Activated CD4-positive, alpha-beta T cell treated with anti-CD3 and anti-CD28 coated beads for 36 hours (primary cell): ENCODE measurements at regions not wholly inside any gene's neighbourhood (a gene's known extent, or its start where the extent isn't known, plus 50 kb on each side); places are given as distances from the start of the nearest gene placed in this dataset.
A peak's percentile ranks its signal among the peaks of the same experiment; 100 is the strongest.

Source experiments
- ATAC-seq: fragments of 200-7000 bp; cut with Tn5 transposase; one replicate; pipeline ENCODE4 v1.10.0; 2021; ENCODE audit warnings: mild to moderate bottlenecking, moderate library complexity
- CTCF ChIA-PET: fragments of 350-600 bp; sonication (Branson Sonifier 250); formaldehyde crosslinking; loops from one replicate; lab custom pipeline; 2021; ENCODE audit warnings: antibody characterized with exemption; lab: Charles Lee
- POLR2A ChIA-PET: fragments of 350-600 bp; sonication (Branson Sonifier 250); formaldehyde crosslinking; loops from one replicate; lab custom pipeline; 2021; ENCODE audit warnings: antibody characterized with exemption, inconsistent platforms; lab: Charles Lee
- DNase-seq: peaks from one replicate; pipeline ENCODE4 v3.0.0-alpha.2; 2020
- H3K27ac Mint-ChIP-seq: one replicate; pipeline ENCODE4 v1.8.0; 2021; ENCODE audit warnings: mixed read lengths
- H3K27me3 Mint-ChIP-seq: one replicate; pipeline ENCODE4 v1.8.0; 2021; ENCODE audit warnings: mixed read lengths
- H3K36me3 Mint-ChIP-seq: one replicate; pipeline ENCODE4 v1.8.0; 2021; ENCODE audit warnings: low read depth, mixed read lengths
- H3K4me1 Mint-ChIP-seq: one replicate; pipeline ENCODE4 v1.8.0; 2021; ENCODE audit warnings: mixed read lengths
- H3K4me3 Mint-ChIP-seq: one replicate; pipeline ENCODE4 v1.8.0; 2021; ENCODE audit warnings: mild to moderate bottlenecking, moderate library complexity, mixed read lengths
- H3K9me3 Mint-ChIP-seq: one replicate; pipeline ENCODE4 v1.8.0; 2021; ENCODE audit warnings: low read depth, mixed read lengths
- intact Hi-C, 2 experiments: fragments of 100-400 bp; cut with DNase I in 1 of 2; cut with micrococcal nuclease in 1 of 2; formaldehyde crosslinking; loops; one replicate each; pipeline versions ENCODE4 v1.14.2 to v1.15.1; 2022 to 2024; cut with DNase I, micrococcal nuclease

DNA sequence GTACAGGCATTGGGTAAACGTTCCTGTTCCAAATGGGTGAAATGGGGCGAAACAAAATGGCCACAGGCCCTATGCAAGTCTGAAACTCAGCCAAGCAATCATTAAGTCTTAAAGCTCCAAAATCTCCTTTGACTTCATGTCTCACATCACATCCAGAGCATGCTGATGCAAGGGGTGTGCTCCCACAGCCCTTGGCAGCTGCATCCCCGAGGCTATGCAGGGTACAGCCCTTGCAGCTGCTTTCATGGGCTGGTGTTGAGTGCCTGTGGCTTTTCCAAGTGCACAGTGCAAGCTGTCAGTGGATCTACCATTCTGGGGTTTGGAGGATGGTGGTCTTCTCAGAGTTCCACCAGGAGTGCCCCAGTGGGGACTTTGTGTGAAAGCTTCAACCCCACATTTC is 270.0 kb upstream of the CDYL start:
- intact Hi-C loops: no loop called here
- DNase-seq: no peak
- no peaks in the 10 kb centered on the region for H3K4me1 Mint-ChIP-seq
- H3K27me3 Mint-ChIP-seq: peaks cover 19% of the 10 kb centered on the region
- no peaks in the 10 kb centered on the region for H3K36me3 Mint-ChIP-seq
- no peak overlapping the region for H3K27ac Mint-ChIP-seq
- no peak overlapping the region for H3K4me3 Mint-ChIP-seq
- H3K9me3 Mint-ChIP-seq: no peaks in the 10 kb centered on the region
- POLR2A ChIA-PET: no interaction called here
- ATAC-seq: no peak
- CTCF ChIA-PET: no interaction called here

- H3K36me3 Mint-ChIP-seq: no peaks in the 10 kb centered on the region
- ChIA-PET CTCF (no interaction called here), POLR2A (no interaction called here)
- H3K4me1 Mint-ChIP-seq: no peaks in the 10 kb centered on the region
- intact Hi-C loops: no loop called here
- no peak for ATAC-seq
- no peak overlapping the region for H3K4me3 Mint-ChIP-seq
- DNase-seq: no peak
- no peak overlapping the region for H3K27ac Mint-ChIP-seq
- H3K27me3 Mint-ChIP-seq: peaks cover 19% of the 10 kb centered on the region
- no peaks in the 10 kb centered on the region for H3K9me3 Mint-ChIP-seq
These were observed 271.5 kb upstream of the CDYL start for GRCh38 chr6:4504700-4505099.

GRCh38 chr6:4503700-4504099 is 272.5 kb upstream of the CDYL start:
- intact Hi-C loops: no loop called here
- peaks cover 18% of the 10 kb centered on the region for H3K27me3 Mint-ChIP-seq
- no peaks in the 10 kb centered on the region for H3K4me1 Mint-ChIP-seq
- ATAC-seq: no peak
- no peak overlapping the region for H3K27ac Mint-ChIP-seq
- no peak for DNase-seq
- H3K4me3 Mint-ChIP-seq: no peak overlapping the region
- ChIA-PET POLR2A (no interaction called here), CTCF (interaction anchor here (0.5 kb wide), 1 partner anchor 208 kb away, joined by 3 read pairs; no protein-coding TSS in a partner anchor)
- H3K36me3 Mint-ChIP-seq: no peaks in the 10 kb centered on the region
- H3K9me3 Mint-ChIP-seq: no peaks in the 10 kb centered on the region

DNA sequence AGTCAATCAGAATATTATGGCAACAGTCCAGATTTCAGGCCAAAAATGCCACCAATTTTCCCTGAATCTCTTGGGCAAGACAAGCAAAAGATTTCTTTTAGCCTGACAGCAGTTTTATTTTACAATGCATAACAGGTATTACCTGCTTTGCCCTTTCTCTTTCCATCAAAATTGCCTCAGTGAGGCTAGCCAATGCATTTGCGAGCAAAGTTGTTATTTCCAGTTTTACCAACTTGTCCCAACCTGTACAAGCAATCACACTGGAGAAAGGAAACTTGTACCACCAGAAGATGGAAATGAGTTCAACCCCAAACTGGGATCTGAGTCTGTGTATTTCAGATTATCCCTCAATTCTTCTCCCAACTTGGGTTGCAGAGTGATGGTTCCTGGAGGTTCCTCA is 279.9 kb upstream of the CDYL start:
- H3K27me3 Mint-ChIP-seq: peaks cover 9% of the 10 kb centered on the region
- H3K4me3 Mint-ChIP-seq: no peak overlapping the region
- CTCF ChIA-PET: no interaction called here
- no peak for ATAC-seq
- no peaks in the 10 kb centered on the region for H3K4me1 Mint-ChIP-seq
- no peak overlapping the region for H3K27ac Mint-ChIP-seq
- no peak for DNase-seq
- H3K9me3 Mint-ChIP-seq: no peaks in the 10 kb centered on the region
- H3K36me3 Mint-ChIP-seq: no peaks in the 10 kb centered on the region
- intact Hi-C loops: no loop called here
- POLR2A ChIA-PET: no interaction called here

GRCh38 chr6:4491501-4492260 is 284.5 kb upstream of the CDYL start:
- Mint-ChIP-seq H3K36me3 (no peaks in the 10 kb centered on the region), H3K27me3 (peaks cover 4% of the 10 kb centered on the region), H3K4me3 (no peak overlapping the region), H3K4me1 (no peaks in the 10 kb centered on the region), H3K27ac (no peak overlapping the region), H3K9me3 (peaks cover 11% of the 10 kb centered on the region)
- no peak for ATAC-seq
- intact Hi-C loops: no loop called here
- DNase-seq: no peak
- ChIA-PET CTCF (no interaction called here), POLR2A (no interaction called here)

DNA sequence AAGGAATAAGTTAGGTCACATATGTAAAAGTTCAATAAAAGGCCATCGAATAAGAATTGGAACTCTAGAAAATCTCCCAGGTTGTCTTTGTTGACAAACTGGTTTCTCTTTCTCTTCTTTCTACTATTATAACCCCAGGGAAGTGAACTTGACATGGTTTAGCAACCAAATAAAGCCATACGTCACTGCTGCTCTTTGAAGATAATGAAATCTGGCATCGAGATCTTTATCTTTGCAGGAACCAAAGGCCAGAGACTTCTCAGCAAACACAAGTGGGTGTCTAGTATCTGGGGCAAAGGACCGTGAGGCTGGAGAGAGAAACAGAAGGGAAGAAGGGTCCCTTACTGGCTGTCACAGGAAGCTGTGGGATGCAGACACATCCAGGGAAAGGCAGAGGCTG is 286.7 kb upstream of the CDYL start:
- peaks cover 1% of the 10 kb centered on the region for H3K27me3 Mint-ChIP-seq
- H3K27ac Mint-ChIP-seq: no peak overlapping the region
- ChIA-PET CTCF (no interaction called here), POLR2A (no interaction called here)
- ATAC-seq (no peak), DNase-seq (no peak)
- peaks cover 11% of the 10 kb centered on the region for H3K9me3 Mint-ChIP-seq
- no peak overlapping the region for H3K4me3 Mint-ChIP-seq
- no peaks in the 10 kb centered on the region for H3K36me3 Mint-ChIP-seq
- H3K4me1 Mint-ChIP-seq: no peaks in the 10 kb centered on the region
- intact Hi-C loops: no loop called here

DNA sequence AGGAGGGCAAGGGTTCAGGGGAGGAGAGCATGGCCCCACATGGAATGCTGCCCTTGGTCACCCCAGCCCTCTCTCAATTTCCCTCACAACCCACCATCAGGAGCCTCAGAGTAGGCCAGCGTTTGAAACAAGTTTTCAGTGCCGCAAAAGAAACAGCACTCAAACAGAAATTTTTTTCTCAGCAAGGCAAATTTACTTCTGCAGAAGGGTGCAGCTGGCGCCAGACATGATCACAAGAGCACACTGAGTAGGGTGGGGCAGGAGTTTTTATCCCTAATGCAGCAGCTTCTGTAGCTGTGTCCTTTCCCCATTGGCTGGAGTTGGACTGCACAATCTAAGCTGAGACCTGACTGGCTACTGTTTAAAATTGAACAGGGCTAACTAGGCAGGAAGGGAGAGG is 287.8 kb upstream of the CDYL start:
- ChIA-PET POLR2A (no interaction called here), CTCF (no interaction called here)
- peaks cover 11% of the 10 kb centered on the region for H3K9me3 Mint-ChIP-seq
- H3K4me3 Mint-ChIP-seq: no peak overlapping the region
- H3K27ac Mint-ChIP-seq: no peak overlapping the region
- H3K27me3 Mint-ChIP-seq: peaks cover 1% of the 10 kb centered on the region
- ATAC-seq (no peak), DNase-seq (no peak)
- H3K4me1 Mint-ChIP-seq: no peaks in the 10 kb centered on the region
- intact Hi-C loops: no loop called here
- H3K36me3 Mint-ChIP-seq: no peaks in the 10 kb centered on the region

GRCh38 chr6:4487538-4487937 is 288.7 kb upstream of the CDYL start:
- intact Hi-C loops: no loop called here
- no peak overlapping the region for H3K4me3 Mint-ChIP-seq
- ChIA-PET CTCF (no interaction called here), POLR2A (no interaction called here)
- no peak overlapping the region for H3K27ac Mint-ChIP-seq
- H3K4me1 Mint-ChIP-seq: no peaks in the 10 kb centered on the region
- H3K36me3 Mint-ChIP-seq: no peaks in the 10 kb centered on the region
- ATAC-seq (no peak), DNase-seq (peak; percentile 46)
- H3K27me3 Mint-ChIP-seq: peaks cover 1% of the 10 kb centered on the region
- peaks cover 11% of the 10 kb centered on the region for H3K9me3 Mint-ChIP-seq

- peaks cover 1% of the 10 kb centered on the region for H3K27me3 Mint-ChIP-seq
- H3K9me3 Mint-ChIP-seq: peaks cover 11% of the 10 kb centered on the region
- ChIA-PET POLR2A (no interaction called here), CTCF (no interaction called here)
- H3K4me3 Mint-ChIP-seq: no peak overlapping the region
- H3K4me1 Mint-ChIP-seq: no peaks in the 10 kb centered on the region
- no peaks in the 10 kb centered on the region for H3K36me3 Mint-ChIP-seq
- no peak for DNase-seq
- no peak for ATAC-seq
- no peak overlapping the region for H3K27ac Mint-ChIP-seq
- intact Hi-C loops: no loop called here
These were observed 289.5 kb upstream of the CDYL start for GRCh38 chr6:4486568-4487315.

DNA sequence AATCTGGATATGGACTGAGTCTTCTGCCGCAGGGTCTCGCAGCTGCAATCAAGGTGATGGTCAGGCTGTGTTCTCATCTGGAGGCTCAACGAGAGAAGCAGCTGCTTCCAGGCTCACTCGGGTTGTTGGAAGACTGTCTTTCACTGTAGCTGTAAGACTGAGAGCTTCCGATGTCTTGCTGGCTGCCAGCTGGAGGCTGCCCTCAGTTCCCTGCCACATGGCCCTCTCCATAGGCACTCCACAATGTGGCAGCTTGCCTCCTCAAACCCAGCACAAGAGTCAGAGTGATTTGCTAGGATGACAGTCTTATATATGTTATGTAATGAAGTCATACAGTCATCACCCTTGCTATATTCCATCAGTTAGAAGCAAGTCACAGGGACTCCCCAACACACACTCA is 290.5 kb upstream of the CDYL start:
- Mint-ChIP-seq H3K27me3 (peaks cover 5% of the 10 kb centered on the region), H3K36me3 (no peaks in the 10 kb centered on the region), H3K4me3 (no peak overlapping the region), H3K9me3 (peaks cover 11% of the 10 kb centered on the region), H3K4me1 (no peaks in the 10 kb centered on the region), H3K27ac (no peak overlapping the region)
- CTCF ChIA-PET: interaction anchor here (0.7 kb wide), 1 partner anchor 8 kb away, joined by 3 read pairs; no protein-coding TSS in a partner anchor
- no peak for DNase-seq
- intact Hi-C loops: no loop called here
- POLR2A ChIA-PET: no interaction called here
- no peak for ATAC-seq

DNA sequence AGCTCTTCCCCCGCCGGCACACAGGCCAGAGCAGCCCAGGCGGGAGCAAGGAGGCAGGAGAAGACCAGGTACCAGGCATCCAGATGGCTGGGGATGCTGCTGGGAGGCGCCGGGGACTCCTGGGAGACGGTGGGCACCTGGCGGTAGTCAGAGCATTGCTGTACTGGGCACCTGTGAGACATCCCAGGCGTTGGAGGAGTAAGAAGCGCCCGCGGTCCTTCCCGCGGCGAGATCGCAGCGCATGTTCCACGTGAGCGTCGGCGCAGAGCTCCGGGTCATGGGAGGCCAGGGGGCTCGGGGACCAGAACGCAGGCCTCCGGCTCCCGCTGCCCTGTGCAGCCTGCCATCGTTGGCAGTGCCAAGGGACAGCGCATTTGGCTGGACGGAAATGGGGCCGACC is 293.7 kb upstream of the CDYL start:
- DNase-seq (no peak), ATAC-seq (no peak)
- no peaks in the 10 kb centered on the region for H3K36me3 Mint-ChIP-seq
- no peak overlapping the region for H3K4me3 Mint-ChIP-seq
- POLR2A ChIA-PET: interaction anchor here (0.7 kb wide), 1 partner anchor 305 kb away, joined by 3 read pairs; no protein-coding TSS in a partner anchor
- no peaks in the 10 kb centered on the region for H3K4me1 Mint-ChIP-seq
- H3K9me3 Mint-ChIP-seq: peaks cover 1% of the 10 kb centered on the region
- intact Hi-C loops: no loop called here
- CTCF ChIA-PET: interaction anchor here (0.6 kb wide), 1 partner anchor 558 kb away, joined by 5 read pairs; no protein-coding TSS in a partner anchor
- no peak overlapping the region for H3K27ac Mint-ChIP-seq
- peaks cover 19% of the 10 kb centered on the region for H3K27me3 Mint-ChIP-seq
